Glutamatergic neuron (in vitro differentiated cells): ENCODE measurements at regions not wholly inside any gene's neighbourhood (a gene's known extent, or its start where the extent isn't known, plus 50 kb on each side); places are given as distances from the start of the nearest gene placed in this dataset.

Experiments used
- DNase-seq: peaks from one replicate; pipeline ENCODE4 v3.0.0; 2022
- H3K27ac Mint-ChIP-seq: one replicate; pipeline ENCODE4 v1.8.0; 2020; ENCODE audit warnings: mild to moderate bottlenecking, mixed read lengths, inconsistent platforms; ENCODE audit not compliant: unreplicated experiment
- H3K27me3 Mint-ChIP-seq: one replicate; pipeline ENCODE4 v1.8.0; 2020; ENCODE audit warnings: mild to moderate bottlenecking, moderate library complexity, mixed read lengths, inconsistent platforms; ENCODE audit not compliant: unreplicated experiment
- H3K36me3 Mint-ChIP-seq: one replicate; pipeline ENCODE4 v1.8.0; 2020; ENCODE audit warnings: mild to moderate bottlenecking, mixed read lengths, inconsistent platforms; ENCODE audit not compliant: unreplicated experiment
- H3K4me1 Mint-ChIP-seq: one replicate; pipeline ENCODE4 v1.8.0; 2020; ENCODE audit warnings: mild to moderate bottlenecking, low read depth, mixed read lengths, inconsistent platforms; ENCODE audit not compliant: unreplicated experiment
- H3K4me3 Mint-ChIP-seq: one replicate; pipeline ENCODE4 v1.8.0; 2020; ENCODE audit warnings: mild to moderate bottlenecking, mixed read lengths, inconsistent platforms; ENCODE audit not compliant: unreplicated experiment
- H3K9me3 Mint-ChIP-seq: one replicate; pipeline ENCODE4 v1.8.0; 2020; ENCODE audit warnings: mild to moderate bottlenecking, moderate library complexity, mixed read lengths, inconsistent platforms; ENCODE audit not compliant: unreplicated experiment
- CTCF ChIP-seq: fragments of 200-600 bp; sonication (generic); IDR thresholded peaks from one replicate; pipeline ENCODE4 v1.5.0; 2021; ENCODE audit not compliant: partially characterized antibody, unreplicated experiment

GRCh38 chr4:149291463-149291862 is 524.2 kb downstream of the IQCM start:
- no peaks in the 10 kb centered on the region for H3K36me3 Mint-ChIP-seq
- H3K4me3 Mint-ChIP-seq = no peak overlapping the region
- no peak for DNase-seq
- no peaks in the 10 kb centered on the region for H3K27me3 Mint-ChIP-seq
- no peak overlapping the region for H3K27ac Mint-ChIP-seq
- H3K4me1 Mint-ChIP-seq = no peaks in the 10 kb centered on the region
- no peak for TF ChIP-seq CTCF
- no peaks in the 10 kb centered on the region for H3K9me3 Mint-ChIP-seq

DNA sequence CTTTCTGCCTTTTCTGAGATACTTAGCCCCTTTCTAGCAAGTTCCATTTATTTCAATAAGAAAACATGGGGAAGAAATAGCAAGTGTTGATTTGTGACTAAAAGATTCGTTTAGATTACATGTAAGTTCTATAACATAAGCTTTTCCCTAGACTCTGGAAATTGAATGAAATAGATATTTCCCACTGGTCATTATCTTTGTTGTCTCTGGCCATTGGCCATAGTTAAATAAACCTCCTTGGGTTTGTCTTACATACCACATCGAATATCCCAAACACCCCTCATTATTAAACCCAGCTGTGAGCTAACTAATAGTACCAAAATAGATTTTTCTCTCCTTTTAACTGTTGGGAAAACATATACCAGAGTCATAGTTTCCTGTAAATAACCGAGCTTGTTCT is 534.8 kb downstream of the IQCM start:
- no peak for TF ChIP-seq CTCF
- no peaks in the 10 kb centered on the region for H3K9me3 Mint-ChIP-seq
- no peaks in the 10 kb centered on the region for H3K27me3 Mint-ChIP-seq
- no peak for DNase-seq
- H3K4me3 Mint-ChIP-seq = no peak overlapping the region
- H3K36me3 Mint-ChIP-seq = no peaks in the 10 kb centered on the region
- H3K4me1 Mint-ChIP-seq = peaks cover 13% of the 10 kb centered on the region
- H3K27ac Mint-ChIP-seq = no peak overlapping the region

DNA sequence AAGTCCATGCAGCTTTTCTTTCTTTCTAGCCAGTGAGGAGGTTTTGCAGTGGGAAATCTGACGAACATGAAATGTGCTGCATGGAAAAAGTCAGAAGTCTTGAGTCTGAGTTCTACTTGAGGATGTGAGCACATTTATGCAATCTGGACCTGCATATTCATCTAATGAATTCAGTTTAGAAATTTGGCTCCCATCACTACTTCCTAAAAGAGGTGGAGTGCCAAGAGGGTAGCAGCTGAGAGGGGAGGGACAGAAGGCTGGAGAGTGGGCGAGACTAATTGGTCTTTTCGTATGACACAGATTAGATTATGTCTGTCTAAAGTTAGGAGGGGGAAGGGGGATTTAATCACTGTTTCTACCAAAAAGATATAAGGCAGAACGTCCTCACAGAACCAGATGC is 535.9 kb downstream of the IQCM start:
- H3K27me3 Mint-ChIP-seq = no peaks in the 10 kb centered on the region
- no peaks in the 10 kb centered on the region for H3K36me3 Mint-ChIP-seq
- peaks cover 13% of the 10 kb centered on the region for H3K4me1 Mint-ChIP-seq
- DNase-seq = no peak
- H3K4me3 Mint-ChIP-seq = no peak overlapping the region
- H3K27ac Mint-ChIP-seq = no peak overlapping the region
- no peaks in the 10 kb centered on the region for H3K9me3 Mint-ChIP-seq
- no peak for TF ChIP-seq CTCF

DNA sequence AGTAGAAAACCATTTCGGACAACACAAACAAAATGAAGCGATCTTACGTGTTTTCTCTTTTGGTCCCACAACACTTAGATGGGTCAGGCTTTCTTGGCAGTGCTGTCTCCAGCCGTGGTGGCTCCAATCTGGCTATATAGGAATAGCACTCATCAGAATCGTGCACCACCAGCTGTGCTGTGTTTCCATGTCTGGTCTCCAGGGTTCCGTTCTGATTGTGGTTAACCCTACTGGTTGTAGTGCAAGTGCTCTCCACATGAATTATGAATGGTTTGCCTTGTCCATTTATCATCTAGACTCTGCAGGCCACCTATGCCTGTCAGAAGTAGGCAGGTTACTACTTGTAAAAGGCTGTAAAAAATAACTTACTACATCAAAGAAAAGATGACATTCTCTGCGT is 536.3 kb downstream of the IQCM start:
- no peak for DNase-seq
- Mint-ChIP-seq H3K36me3 (no peaks in the 10 kb centered on the region), H3K9me3 (no peaks in the 10 kb centered on the region), H3K4me3 (no peak overlapping the region), H3K27me3 (no peaks in the 10 kb centered on the region), H3K4me1 (peaks cover 13% of the 10 kb centered on the region), H3K27ac (no peak overlapping the region)
- TF ChIP-seq CTCF = no peak

DNA sequence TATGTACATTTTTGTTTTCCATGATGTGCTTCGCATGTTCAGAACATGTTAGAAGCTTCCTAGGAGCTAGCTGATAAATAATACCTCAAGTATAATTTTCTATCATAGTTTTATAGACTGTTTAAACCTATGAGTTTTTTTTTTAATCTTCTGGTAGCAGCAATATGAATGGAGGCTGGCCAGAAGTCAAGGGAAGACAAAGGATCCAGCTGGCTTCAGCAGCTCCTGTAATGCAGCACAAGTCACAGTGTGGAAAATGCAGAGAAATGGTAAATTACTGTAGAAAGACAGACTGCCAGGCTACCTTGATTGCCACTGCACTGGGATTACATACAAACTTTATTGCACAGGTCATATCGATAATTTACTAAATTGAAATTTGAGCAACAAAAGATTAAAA is 537.9 kb downstream of the IQCM start:
- H3K27me3 Mint-ChIP-seq = no peaks in the 10 kb centered on the region
- no peak for TF ChIP-seq CTCF
- no peak overlapping the region for H3K4me3 Mint-ChIP-seq
- no peak for DNase-seq
- H3K9me3 Mint-ChIP-seq = no peaks in the 10 kb centered on the region
- H3K4me1 Mint-ChIP-seq = peaks cover 13% of the 10 kb centered on the region
- no peak overlapping the region for H3K27ac Mint-ChIP-seq
- H3K36me3 Mint-ChIP-seq = no peaks in the 10 kb centered on the region
